ENCODE measurements at regions not wholly inside any gene's neighbourhood (a gene's known extent, or its start where the extent isn't known, plus 50 kb on each side); places are given as distances from the start of the nearest gene placed in this dataset.
A peak's percentile ranks its signal among the peaks of the same experiment; 100 is the strongest.
"Not testable (repeated sequence)": the region's sequence is repeated elsewhere in the genome, so short reads cannot be mapped to it uniquely, and the experiment has no call there.

- H3K4me1 ChIP-seq (ENCODE audit: control insufficient read depth, low read depth, low read length); H3K9ac ChIP-seq (ENCODE audit: low read length); H3K9me3 ChIP-seq (ENCODE audit: control insufficient read depth, low read depth, low read length); H3K27me3 ChIP-seq (ENCODE audit: control insufficient read depth, insufficient read depth, low read length); H3K4me3 ChIP-seq (ENCODE audit: low read length); H3K36me3 ChIP-seq (ENCODE audit: control insufficient read depth, low read depth, low read length); H3K27ac ChIP-seq (ENCODE audit: low read length): not testable (repeated sequence)
These were observed 977.0 kb upstream of the LRFN5 start for GRCh38 chr14:40629551-40630137.

GRCh38 chr14:40629144-40629543 is 977.5 kb upstream of the LRFN5 start:
- Histone ChIP-seq H3K9ac (ENCODE audit: low read length) (no peak overlapping the region), H3K4me3 (ENCODE audit: low read length) (no peak overlapping the region), H3K36me3 (ENCODE audit: control insufficient read depth, low read depth, low read length) (no peaks in the 10 kb centered on the region), H3K4me1 (ENCODE audit: control insufficient read depth, low read depth, low read length) (no peaks in the 10 kb centered on the region), H3K27ac (ENCODE audit: low read length) (no peak overlapping the region), H3K9me3 (ENCODE audit: control insufficient read depth, low read depth, low read length) (no peaks in the 10 kb centered on the region), H3K27me3 (ENCODE audit: control insufficient read depth, insufficient read depth, low read length) (no peaks in the 10 kb centered on the region)

- H3K9ac ChIP-seq (ENCODE audit: low read length) = no peak overlapping the region
- H3K27ac ChIP-seq (ENCODE audit: low read length) = no peak overlapping the region
- H3K9me3 ChIP-seq (ENCODE audit: control insufficient read depth, low read depth, low read length) = no peaks in the 10 kb centered on the region
- H3K4me1 ChIP-seq (ENCODE audit: control insufficient read depth, low read depth, low read length) = peaks cover 1% of the 10 kb centered on the region
- no peaks in the 10 kb centered on the region for H3K27me3 ChIP-seq (ENCODE audit: control insufficient read depth, insufficient read depth, low read length)
- H3K36me3 ChIP-seq (ENCODE audit: control insufficient read depth, low read depth, low read length) = no peaks in the 10 kb centered on the region
- no peak overlapping the region for H3K4me3 ChIP-seq (ENCODE audit: low read length)
These were observed 983.0 kb upstream of the LRFN5 start for GRCh38 chr14:40623643-40624042.

DNA sequence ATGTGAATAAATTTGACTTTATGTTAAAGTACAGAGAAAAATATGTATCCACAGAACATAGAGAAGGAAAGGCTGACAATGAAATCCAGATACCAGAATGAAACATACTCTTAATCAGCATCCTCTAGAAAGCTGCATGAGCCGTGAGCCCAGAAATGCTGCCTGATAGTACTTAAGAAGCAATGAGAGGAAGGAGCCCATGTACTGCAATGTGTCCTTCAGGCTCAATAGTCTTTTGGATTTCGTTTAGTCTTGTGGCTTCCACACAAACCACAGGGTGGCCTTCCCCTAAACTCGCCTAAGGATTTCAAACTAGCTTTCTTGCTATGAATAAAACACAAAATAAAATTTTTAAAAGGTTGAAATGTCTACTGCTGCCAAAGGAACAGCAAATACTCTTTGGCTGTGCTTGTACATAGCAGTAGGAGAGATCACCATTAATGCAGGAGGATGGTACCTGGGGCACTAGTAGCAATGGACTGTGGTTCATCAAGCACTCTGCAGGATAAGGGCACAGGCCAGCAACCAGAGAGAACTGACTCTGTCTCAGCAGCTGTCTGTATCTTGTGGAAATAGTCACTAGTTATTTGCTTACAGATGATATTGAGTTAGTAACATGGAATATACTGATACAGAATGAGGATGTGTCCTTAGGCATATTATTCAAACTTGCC is 988.3 kb upstream of the LRFN5 start:
- Histone ChIP-seq H3K4me3 (ENCODE audit: low read length) (no peak overlapping the region), H3K9me3 (ENCODE audit: control insufficient read depth, low read depth, low read length) (no peaks in the 10 kb centered on the region), H3K27ac (ENCODE audit: low read length) (no peak overlapping the region), H3K4me1 (ENCODE audit: control insufficient read depth, low read depth, low read length) (peaks cover 33% of the 10 kb centered on the region), H3K27me3 (ENCODE audit: control insufficient read depth, insufficient read depth, low read length) (no peaks in the 10 kb centered on the region), H3K36me3 (ENCODE audit: control insufficient read depth, low read depth, low read length) (no peaks in the 10 kb centered on the region), H3K9ac (ENCODE audit: low read length) (no peak overlapping the region)

DNA sequence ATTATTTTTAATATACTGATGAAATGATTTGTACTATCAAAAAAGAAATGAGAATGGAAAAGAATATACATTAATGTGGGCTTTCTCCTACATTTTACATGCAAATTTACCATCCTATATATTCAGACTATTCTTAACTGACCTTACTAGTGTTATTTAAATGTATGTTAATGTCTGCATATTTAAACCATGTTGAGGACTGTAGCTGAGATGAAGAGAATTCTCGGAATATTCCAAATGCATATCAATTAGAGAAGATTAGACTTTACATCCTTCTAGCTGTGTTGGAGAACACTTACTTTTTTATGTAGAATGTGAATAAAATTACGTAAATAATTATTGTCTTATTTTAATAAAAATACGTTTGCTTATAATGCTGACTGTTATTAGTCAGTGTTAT is 990.1 kb upstream of the LRFN5 start:
- Histone ChIP-seq H3K27me3 (ENCODE audit: control insufficient read depth, insufficient read depth, low read length) (no peaks in the 10 kb centered on the region), H3K4me3 (ENCODE audit: low read length) (no peak overlapping the region), H3K9ac (ENCODE audit: low read length) (no peak overlapping the region), H3K27ac (ENCODE audit: low read length) (peak overlapping the region; percentile 13), H3K4me1 (ENCODE audit: control insufficient read depth, low read depth, low read length) (peaks cover 33% of the 10 kb centered on the region), H3K9me3 (ENCODE audit: control insufficient read depth, low read depth, low read length) (no peaks in the 10 kb centered on the region), H3K36me3 (ENCODE audit: control insufficient read depth, low read depth, low read length) (no peaks in the 10 kb centered on the region)

DNA sequence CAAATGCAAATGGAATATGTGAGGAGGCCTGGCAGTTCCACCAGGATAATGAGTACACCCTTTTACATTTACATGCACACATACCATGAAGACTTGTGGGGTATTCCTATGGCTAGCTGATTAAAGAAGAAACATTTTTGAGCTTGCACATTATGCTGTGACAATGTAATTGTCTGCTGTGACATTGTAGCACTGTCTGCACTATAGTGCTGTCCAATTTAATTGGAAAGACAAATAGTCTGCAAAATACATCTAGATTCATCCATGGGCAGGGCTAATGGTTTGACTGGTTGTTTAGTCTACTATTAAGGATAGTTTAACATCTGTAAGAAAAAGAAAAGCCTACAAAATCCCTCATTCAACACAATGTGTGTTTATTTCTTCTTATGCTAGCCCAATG is 1005.6 kb upstream of the LRFN5 start:
- Histone ChIP-seq H3K4me3 (ENCODE audit: low read length) (no peak overlapping the region), H3K9ac (ENCODE audit: low read length) (no peak overlapping the region), H3K36me3 (ENCODE audit: control insufficient read depth, low read depth, low read length) (no peaks in the 10 kb centered on the region), H3K27me3 (ENCODE audit: control insufficient read depth, insufficient read depth, low read length) (no peaks in the 10 kb centered on the region), H3K4me1 (ENCODE audit: control insufficient read depth, low read depth, low read length) (no peaks in the 10 kb centered on the region), H3K27ac (ENCODE audit: low read length) (no peak overlapping the region), H3K9me3 (ENCODE audit: control insufficient read depth, low read depth, low read length) (no peaks in the 10 kb centered on the region)

GRCh38 chr14:40599725-40600124 is 1007.0 kb upstream of the LRFN5 start:
- Histone ChIP-seq H3K27me3 (ENCODE audit: control insufficient read depth, insufficient read depth, low read length) (no peaks in the 10 kb centered on the region), H3K36me3 (ENCODE audit: control insufficient read depth, low read depth, low read length) (no peaks in the 10 kb centered on the region), H3K9ac (ENCODE audit: low read length) (no peak overlapping the region), H3K4me1 (ENCODE audit: control insufficient read depth, low read depth, low read length) (no peaks in the 10 kb centered on the region), H3K9me3 (ENCODE audit: control insufficient read depth, low read depth, low read length) (no peaks in the 10 kb centered on the region), H3K4me3 (ENCODE audit: low read length) (no peak overlapping the region), H3K27ac (ENCODE audit: low read length) (no peak overlapping the region)

DNA sequence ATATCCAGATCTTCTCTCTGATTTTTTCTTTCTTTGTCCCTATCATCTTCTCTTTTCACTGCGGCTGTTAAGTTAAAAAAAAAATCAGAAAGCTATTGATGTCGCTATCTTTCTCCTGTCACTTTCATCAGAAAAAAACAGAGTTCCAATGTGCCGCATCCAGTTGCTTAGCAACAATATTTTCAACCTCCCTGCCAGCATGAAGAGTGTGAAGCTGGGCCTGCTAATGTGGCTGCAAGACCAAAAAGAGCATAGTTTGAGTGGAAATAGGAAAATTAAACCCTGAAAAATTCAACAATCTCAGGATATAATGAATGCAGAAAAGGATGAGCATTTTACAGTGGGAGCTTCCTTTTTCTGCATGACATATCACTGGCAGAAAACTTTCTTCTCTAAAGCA is 1025.4 kb upstream of the LRFN5 start:
- H3K4me3 ChIP-seq (ENCODE audit: low read length) = no peak overlapping the region

GRCh38 chr14:40576880-40577478 is 1029.7 kb upstream of the LRFN5 start:
- no peak overlapping the region for H3K9ac ChIP-seq (ENCODE audit: low read length)
- H3K27me3 ChIP-seq (ENCODE audit: control insufficient read depth, insufficient read depth, low read length) = no peaks in the 10 kb centered on the region
- no peaks in the 10 kb centered on the region for H3K36me3 ChIP-seq (ENCODE audit: control insufficient read depth, low read depth, low read length)
- peaks cover 6% of the 10 kb centered on the region for H3K4me1 ChIP-seq (ENCODE audit: control insufficient read depth, low read depth, low read length)
- no peaks in the 10 kb centered on the region for H3K9me3 ChIP-seq (ENCODE audit: control insufficient read depth, low read depth, low read length)
- H3K4me3 ChIP-seq (ENCODE audit: low read length) = no peak overlapping the region
- H3K27ac ChIP-seq (ENCODE audit: low read length) = no peak overlapping the region

More for the DNA sequence above, 1025.4 kb upstream of the LRFN5 start:
- Histone ChIP-seq H3K9me3 (ENCODE audit: control insufficient read depth, low read depth, low read length) (no peaks in the 10 kb centered on the region), H3K36me3 (ENCODE audit: control insufficient read depth, low read depth, low read length) (no peaks in the 10 kb centered on the region), H3K27me3 (ENCODE audit: control insufficient read depth, insufficient read depth, low read length) (no peaks in the 10 kb centered on the region), H3K27ac (ENCODE audit: low read length) (no peak overlapping the region), H3K4me1 (ENCODE audit: control insufficient read depth, low read depth, low read length) (no peaks in the 10 kb centered on the region), H3K9ac (ENCODE audit: low read length) (no peak overlapping the region)

DNA sequence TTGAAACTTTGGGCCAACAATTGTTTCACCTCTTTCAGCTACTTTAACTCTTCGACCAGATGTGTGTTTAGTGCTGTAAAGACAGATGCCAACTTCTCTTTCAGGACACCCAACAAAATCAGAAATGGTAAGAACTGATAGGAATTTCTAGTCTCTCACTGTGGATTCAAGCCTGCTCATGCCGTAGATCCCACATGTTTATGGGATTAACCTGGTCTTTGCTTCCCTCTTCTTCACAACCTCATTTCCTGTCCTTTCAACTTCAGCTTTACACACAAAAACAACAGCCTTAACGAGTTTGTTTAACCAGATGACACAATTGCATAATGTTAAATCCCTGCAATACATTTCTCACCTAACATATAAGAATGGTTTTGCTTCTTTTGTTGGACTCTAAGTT is 1031.9 kb upstream of the LRFN5 start:
- Histone ChIP-seq H3K9ac (ENCODE audit: low read length) (no peak overlapping the region), H3K27ac (ENCODE audit: low read length) (no peak overlapping the region), H3K4me3 (ENCODE audit: low read length) (no peak overlapping the region), H3K4me1 (ENCODE audit: control insufficient read depth, low read depth, low read length) (peaks cover 6% of the 10 kb centered on the region), H3K36me3 (ENCODE audit: control insufficient read depth, low read depth, low read length) (no peaks in the 10 kb centered on the region), H3K9me3 (ENCODE audit: control insufficient read depth, low read depth, low read length) (no peaks in the 10 kb centered on the region), H3K27me3 (ENCODE audit: control insufficient read depth, insufficient read depth, low read length) (no peaks in the 10 kb centered on the region)

DNA sequence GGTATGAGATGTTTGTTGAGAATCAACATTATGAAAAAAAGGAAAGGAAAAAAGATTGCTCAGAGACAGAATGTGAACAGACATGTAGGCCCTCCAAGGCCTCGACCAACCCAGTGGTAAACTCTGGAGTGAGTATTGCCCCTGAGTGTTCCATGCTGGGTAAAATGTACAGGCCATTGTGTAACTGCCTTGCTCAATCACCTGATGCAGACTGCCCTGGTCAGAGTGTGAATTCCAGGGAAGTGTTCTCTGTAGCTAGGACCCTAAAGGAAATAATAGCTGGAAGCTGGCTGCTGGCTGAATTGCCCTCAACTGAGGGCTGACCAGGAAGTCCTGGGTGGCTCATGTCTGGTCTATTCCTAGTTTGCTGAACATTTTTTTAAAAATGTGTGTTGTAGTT is 1081.4 kb upstream of the LRFN5 start:
- no peak overlapping the region for H3K4me3 ChIP-seq (ENCODE audit: low read length)
- H3K27me3 ChIP-seq (ENCODE audit: control insufficient read depth, insufficient read depth, low read length) = no peaks in the 10 kb centered on the region
- no peak overlapping the region for H3K27ac ChIP-seq (ENCODE audit: low read length)
- H3K9me3 ChIP-seq (ENCODE audit: control insufficient read depth, low read depth, low read length) = no peaks in the 10 kb centered on the region
- no peak overlapping the region for H3K9ac ChIP-seq (ENCODE audit: low read length)
- no peaks in the 10 kb centered on the region for H3K4me1 ChIP-seq (ENCODE audit: control insufficient read depth, low read depth, low read length)
- H3K36me3 ChIP-seq (ENCODE audit: control insufficient read depth, low read depth, low read length) = no peaks in the 10 kb centered on the region

DNA sequence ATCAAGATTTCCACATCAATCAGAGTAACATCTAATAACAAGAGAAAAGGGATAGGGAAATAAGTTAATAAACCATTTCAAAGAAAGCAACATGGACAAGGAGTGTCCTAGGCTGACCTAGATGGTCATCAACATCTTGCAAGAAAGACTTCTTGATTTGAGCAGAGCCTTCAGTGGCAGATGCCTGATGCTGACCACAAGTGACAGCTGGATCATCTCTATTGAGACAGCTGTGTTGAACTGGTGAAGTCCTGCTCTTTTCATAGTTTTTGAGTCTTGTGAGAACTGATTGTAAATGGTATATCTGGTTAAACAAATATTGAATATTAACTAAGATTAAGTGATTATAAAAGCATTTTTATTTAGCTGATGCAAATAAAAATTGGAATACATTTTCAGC is 1083.6 kb upstream of the LRFN5 start:
- Histone ChIP-seq H3K27ac (ENCODE audit: low read length) (no peak overlapping the region), H3K4me3 (ENCODE audit: low read length) (no peak overlapping the region), H3K4me1 (ENCODE audit: control insufficient read depth, low read depth, low read length) (no peaks in the 10 kb centered on the region), H3K9me3 (ENCODE audit: control insufficient read depth, low read depth, low read length) (no peaks in the 10 kb centered on the region), H3K36me3 (ENCODE audit: control insufficient read depth, low read depth, low read length) (no peaks in the 10 kb centered on the region), H3K9ac (ENCODE audit: low read length) (no peak overlapping the region), H3K27me3 (ENCODE audit: control insufficient read depth, insufficient read depth, low read length) (no peaks in the 10 kb centered on the region)
